ENCODE measurements at regions not wholly inside any gene's neighbourhood (a gene's known extent, or its start where the extent isn't known, plus 50 kb on each side); places are given as distances from the start of the nearest gene placed in this dataset.

- no peak overlapping the region for H3K27ac ChIP-seq (ENCODE audit: low read depth, low read length)
- no peaks in the 10 kb centered on the region for H3K9me3 ChIP-seq (ENCODE audit: control insufficient read depth in 5 of 5, low read length in 5 of 5)
- no peaks in the 10 kb centered on the region for H3K27me3 ChIP-seq (ENCODE audit: control insufficient read depth in 5 of 5, insufficient read depth in 4 of 5, low read length in 5 of 5)
- no peaks in the 10 kb centered on the region for H3K36me3 ChIP-seq (ENCODE audit: control insufficient read depth in 5 of 5, insufficient read depth in 5 of 5, low read length in 5 of 5)
- H3K4me3 ChIP-seq (ENCODE audit: low read depth in 1 of 5, low read length in 5 of 5) = no peak overlapping the region
- no peaks in the 10 kb centered on the region for H3K4me1 ChIP-seq (ENCODE audit: control insufficient read depth in 5 of 5, insufficient read depth in 5 of 5, low read length in 5 of 5)
- no peak overlapping the region for H3K9ac ChIP-seq (ENCODE audit: low read length in 5 of 5)
Measured at GRCh38 chr1:224564454-224565084, 51.5 kb upstream of the CNIH3 start.

GRCh38 chr1:224565186-224565585 lies 50.9 kb upstream of the CNIH3 start:
- no peak overlapping the region for H3K27ac ChIP-seq (ENCODE audit: low read depth, low read length)
- no peaks in the 10 kb centered on the region for H3K4me1 ChIP-seq (ENCODE audit: control insufficient read depth in 5 of 5, insufficient read depth in 5 of 5, low read length in 5 of 5)
- H3K36me3 ChIP-seq (ENCODE audit: control insufficient read depth in 5 of 5, insufficient read depth in 5 of 5, low read length in 5 of 5) = no peaks in the 10 kb centered on the region
- H3K9ac ChIP-seq (ENCODE audit: low read length in 5 of 5) = no peak overlapping the region
- no peaks in the 10 kb centered on the region for H3K9me3 ChIP-seq (ENCODE audit: control insufficient read depth in 5 of 5, low read length in 5 of 5)
- no peak overlapping the region for H3K4me3 ChIP-seq (ENCODE audit: low read depth in 1 of 5, low read length in 5 of 5)
- H3K27me3 ChIP-seq (ENCODE audit: control insufficient read depth in 5 of 5, insufficient read depth in 4 of 5, low read length in 5 of 5) = no peaks in the 10 kb centered on the region

- H3K9ac ChIP-seq (ENCODE audit: low read length in 5 of 5) = no peak overlapping the region
- H3K9me3 ChIP-seq (ENCODE audit: control insufficient read depth in 5 of 5, low read length in 5 of 5) = no peaks in the 10 kb centered on the region
- no peak overlapping the region for H3K4me3 ChIP-seq (ENCODE audit: low read depth in 1 of 5, low read length in 5 of 5)
- H3K36me3 ChIP-seq (ENCODE audit: control insufficient read depth in 5 of 5, insufficient read depth in 5 of 5, low read length in 5 of 5) = no peaks in the 10 kb centered on the region
- no peaks in the 10 kb centered on the region for H3K27me3 ChIP-seq (ENCODE audit: control insufficient read depth in 5 of 5, insufficient read depth in 4 of 5, low read length in 5 of 5)
- no peaks in the 10 kb centered on the region for H3K4me1 ChIP-seq (ENCODE audit: control insufficient read depth in 5 of 5, insufficient read depth in 5 of 5, low read length in 5 of 5)
- H3K27ac ChIP-seq (ENCODE audit: low read depth, low read length) = no peak overlapping the region
Measured at GRCh38 chr1:224565611-224566406, 50.3 kb upstream of the CNIH3 start.
